DOHH2 (cell line): ENCODE measurements at regions not wholly inside any gene's neighbourhood (a gene's known extent, or its start where the extent isn't known, plus 50 kb on each side); places are given as distances from the start of the nearest gene placed in this dataset.

ENCODE experiments used
- H3F3A ChIP-seq: fragments of 200-600 bp; sonication (generic), shearing (Covaris generic); 2 replicates; pipeline ENCODE4 v1.6.0; 2016; ENCODE audit warnings: antibody characterized with exemption, mild to moderate bottlenecking; ENCODE audit not compliant: control insufficient read depth, insufficient read depth
- H3K27ac ChIP-seq: fragments of 200-600 bp; sonication (generic); 2 replicates; pipeline ENCODE4 v1.5.1; 2014; ENCODE audit warnings: low read depth, mild to moderate bottlenecking, low read length, moderate library complexity
- H3K27me3 ChIP-seq: fragments of 200-600 bp; sonication (generic); 2 replicates; pipeline ENCODE4 v1.6.1; 2014; ENCODE audit warnings: mild to moderate bottlenecking, low read length, mixed read lengths; ENCODE audit not compliant: control insufficient read depth
- H3K36me3 ChIP-seq: fragments of 200-600 bp; sonication (generic); 2 replicates; pipeline ENCODE4 v1.6.1; 2014; ENCODE audit warnings: mild to moderate bottlenecking, low read length, moderate library complexity, mixed read lengths; ENCODE audit not compliant: control insufficient read depth
- H3K4me1 ChIP-seq: fragments of 200-600 bp; sonication (generic); 2 replicates; pipeline ENCODE4 v1.6.1; 2014; ENCODE audit warnings: mild to moderate bottlenecking, low read length, mixed read lengths; ENCODE audit not compliant: control insufficient read depth
- H3K4me2 ChIP-seq: fragments of 200-600 bp; sonication (generic); 2 replicates; pipeline ENCODE4 v1.6.0; 2014; ENCODE audit warnings: mild to moderate bottlenecking, low read length, moderate library complexity
- H3K4me3 ChIP-seq: fragments of 200-600 bp; sonication (generic); 2 replicates; pipeline ENCODE4 v1.5.1; 2014; ENCODE audit warnings: mild to moderate bottlenecking, low read length, mixed read lengths
- H3K79me2 ChIP-seq: fragments of 200-600 bp; sonication (generic); 2 replicates; pipeline ENCODE4 v1.6.1; 2014; ENCODE audit warnings: mild to moderate bottlenecking, low read length, mixed read lengths; ENCODE audit not compliant: control insufficient read depth
- H3K9me2 ChIP-seq: fragments of 200-600 bp; sonication (generic); replicated peaks from 2 replicates; pipeline ENCODE4 v1.6.1; 2014; ENCODE audit warnings: mild to moderate bottlenecking, low read length, mixed read lengths; ENCODE audit not compliant: control insufficient read depth
- H3K9me3 ChIP-seq: fragments of 200-600 bp; sonication (generic); 2 replicates; pipeline ENCODE4 v1.6.1; 2014; ENCODE audit warnings: antibody characterized with exemption, low read length, mixed read lengths; ENCODE audit not compliant: control insufficient read depth, insufficient read depth
- H4K20me1 ChIP-seq: fragments of 200-600 bp; sonication (generic); 2 replicates; pipeline ENCODE4 v1.6.0; 2014; ENCODE audit warnings: low read depth, mild to moderate bottlenecking, antibody characterized with exemption, low read length, moderate library complexity; ENCODE audit not compliant: control insufficient read depth, insufficient read depth
- EZH2phosphoT487 ChIP-seq: fragments of 200-600 bp; sonication (generic); IDR thresholded peaks from 2 replicates; pipeline ENCODE4 v1.6.1; 2017; ENCODE audit warnings: borderline replicate concordance, mild to moderate bottlenecking, antibody characterized with exemption, low read length, moderate library complexity, mixed read lengths
- TF ChIP-seq, protein P1 (sequence below): fragments of 200-600 bp; sonication (generic); IDR thresholded peaks from one replicate; pipeline ENCODE4 v1.5.1; 2014; ENCODE audit warnings: antibody characterized with exemption, mild to moderate bottlenecking, low read depth, low read length; ENCODE audit not compliant: poor library complexity, severe bottlenecking

DNA sequence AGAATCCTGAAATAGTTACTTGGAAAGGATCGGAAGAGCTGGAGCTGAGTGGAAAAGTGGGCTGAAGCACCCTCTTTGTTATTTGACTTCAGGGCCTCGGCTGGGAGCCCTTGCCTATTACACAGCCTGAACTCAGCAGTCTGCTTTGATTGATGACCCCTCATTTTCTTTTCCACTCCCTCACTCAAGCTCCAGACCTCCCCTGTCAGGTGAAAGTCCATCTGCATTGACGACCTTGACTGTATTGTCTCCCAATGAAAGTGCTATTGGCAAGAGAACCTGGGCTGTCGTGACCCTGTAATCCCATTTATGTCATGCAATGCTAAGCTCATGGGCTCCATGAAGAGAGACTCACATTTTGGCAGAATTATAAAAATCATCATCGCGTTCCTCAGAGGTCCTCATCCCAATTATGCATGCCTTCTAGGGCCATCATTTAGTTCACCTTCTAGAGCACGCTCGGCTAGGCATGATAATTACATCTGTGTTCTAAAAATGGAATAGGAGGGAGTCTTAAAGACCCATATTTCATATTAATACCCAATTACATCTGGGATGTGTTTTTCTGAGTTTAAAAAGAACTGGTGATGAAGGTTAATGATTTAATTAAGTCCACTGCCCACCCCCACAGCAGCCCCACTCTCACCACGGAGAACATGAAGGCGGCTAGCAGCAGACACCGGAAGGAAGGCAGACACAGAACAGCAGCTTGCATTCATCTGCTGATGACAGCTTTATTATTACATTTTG lies 472.5 kb downstream of the PID1 start:
- Histone ChIP-seq H3K27ac (no peak overlapping the region), H3K27me3 (no peaks in the 10 kb centered on the region), H3K9me3 (no peaks in the 10 kb centered on the region)

GRCh38 chr2:228796386-228796785 lies 474.7 kb downstream of the PID1 start:
- Histone ChIP-seq H3K4me2 (no peak overlapping the region), H3K9me3 (no peaks in the 10 kb centered on the region), H4K20me1 (no peaks in the 10 kb centered on the region), H3K27me3 (no peaks in the 10 kb centered on the region), H3K4me3 (no peak overlapping the region), H3K36me3 (no peaks in the 10 kb centered on the region), H3F3A (no peaks in the 10 kb centered on the region), H3K27ac (no peak overlapping the region), H3K9me2 (no peaks in the 10 kb centered on the region; the same call in 1 of the 2 replicates), H3K4me1 (no peaks in the 10 kb centered on the region), H3K79me2 (no peaks in the 10 kb centered on the region)
- no peak for TF ChIP-seq EZH2phosphoT487
- TF ChIP-seq, protein P1, sequence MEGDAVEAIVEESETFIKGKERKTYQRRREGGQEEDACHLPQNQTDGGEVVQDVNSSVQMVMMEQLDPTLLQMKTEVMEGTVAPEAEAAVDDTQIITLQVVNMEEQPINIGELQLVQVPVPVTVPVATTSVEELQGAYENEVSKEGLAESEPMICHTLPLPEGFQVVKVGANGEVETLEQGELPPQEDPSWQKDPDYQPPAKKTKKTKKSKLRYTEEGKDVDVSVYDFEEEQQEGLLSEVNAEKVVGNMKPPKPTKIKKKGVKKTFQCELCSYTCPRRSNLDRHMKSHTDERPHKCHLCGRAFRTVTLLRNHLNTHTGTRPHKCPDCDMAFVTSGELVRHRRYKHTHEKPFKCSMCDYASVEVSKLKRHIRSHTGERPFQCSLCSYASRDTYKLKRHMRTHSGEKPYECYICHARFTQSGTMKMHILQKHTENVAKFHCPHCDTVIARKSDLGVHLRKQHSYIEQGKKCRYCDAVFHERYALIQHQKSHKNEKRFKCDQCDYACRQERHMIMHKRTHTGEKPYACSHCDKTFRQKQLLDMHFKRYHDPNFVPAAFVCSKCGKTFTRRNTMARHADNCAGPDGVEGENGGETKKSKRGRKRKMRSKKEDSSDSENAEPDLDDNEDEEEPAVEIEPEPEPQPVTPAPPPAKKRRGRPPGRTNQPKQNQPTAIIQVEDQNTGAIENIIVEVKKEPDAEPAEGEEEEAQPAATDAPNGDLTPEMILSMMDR: no peak

More for the DNA sequence above, 472.5 kb downstream of the PID1 start:
- Histone ChIP-seq H3K4me1 (no peaks in the 10 kb centered on the region), H3K4me3 (no peak overlapping the region), H3F3A (no peaks in the 10 kb centered on the region), H3K79me2 (no peaks in the 10 kb centered on the region), H3K9me2 (no peaks in the 10 kb centered on the region; the same call in 1 of the 2 replicates), H4K20me1 (no peaks in the 10 kb centered on the region), H3K36me3 (no peaks in the 10 kb centered on the region), H3K4me2 (no peak overlapping the region)
- TF ChIP-seq, protein P1: no peak
- no peak for TF ChIP-seq EZH2phosphoT487

GRCh38 chr2:228793116-228793515 lies 478.0 kb downstream of the PID1 start:
- Histone ChIP-seq H3K4me1 (no peaks in the 10 kb centered on the region), H3K4me2 (no peak overlapping the region), H3K27ac (no peak overlapping the region), H3K9me3 (no peaks in the 10 kb centered on the region), H4K20me1 (no peaks in the 10 kb centered on the region), H3K27me3 (no peaks in the 10 kb centered on the region), H3F3A (no peaks in the 10 kb centered on the region), H3K4me3 (no peak overlapping the region), H3K9me2 (no peaks in the 10 kb centered on the region), H3K36me3 (no peaks in the 10 kb centered on the region), H3K79me2 (no peaks in the 10 kb centered on the region)
- TF ChIP-seq, protein P1: no peak
- no peak for TF ChIP-seq EZH2phosphoT487
